Endothelial cell of umbilical vein (primary cell): ENCODE measurements at regions not wholly inside any gene's neighbourhood (a gene's known extent, or its start where the extent isn't known, plus 50 kb on each side); places are given as distances from the start of the nearest gene placed in this dataset.

ENCODE experiments used
- BruUV-seq: library from RNA; stranded (reverse); fragments of 400-500 nt; replicated peaks from 2 replicates; lab custom pipeline; 2021; lab: Mats Ljungman, UMichigan
- CTCF ChIA-PET: fragments of 300-600, 350-600 bp; sonication (Branson Sonifier 250); formaldehyde crosslinking; loops from one replicate; lab custom pipeline; 2021; ENCODE audit warnings: antibody characterized with exemption, inconsistent platforms; lab: Charles Lee
- POLR2A ChIA-PET: fragments of 300-600, 350-600 bp; sonication (Branson Sonifier 250); formaldehyde crosslinking; loops from one replicate; lab custom pipeline; 2021; ENCODE audit warnings: antibody characterized with exemption, inconsistent platforms; lab: Charles Lee
- DNase-seq: peaks from one replicate; pipeline ENCODE4 v3.0.0-alpha.2; 2011; ENCODE audit warnings: low read depth, low spot score
- FAIRE-seq: peaks from 2 replicates; lab custom pipeline; 2011; peaks lifted over from hg19 to GRCh38; lab: Jason Lieb, UNC
- H2AFZ ChIP-seq: 2 replicates; pipeline ENCODE4 v1.6.0; 2012; ENCODE audit warnings: low read depth, low read length, control low read depth, inconsistent platforms
- H3K27ac ChIP-seq: 2 replicates; pipeline ENCODE4 v1.5.1; 2011; ENCODE audit warnings: low read depth, mild to moderate bottlenecking, control low read depth, low read length, moderate library complexity; ENCODE audit not compliant: insufficient read depth
- H3K27me3 ChIP-seq, 2 experiments: 2 replicates each; pipeline versions ENCODE4 v1.6.0 to v1.6.1; 2011; ENCODE audit warnings: low read length in 2 of 2, mixed read lengths in 1 of 2; ENCODE audit not compliant: control insufficient read depth in 2 of 2, insufficient read depth in 2 of 2
- H3K36me3 ChIP-seq, 2 experiments: 2 replicates in 1 of 2; 3 replicates in 1 of 2; pipeline ENCODE4 v1.5.1; 2011; ENCODE audit warnings: low read length in 2 of 2, mild to moderate bottlenecking in 1 of 2, moderate library complexity in 1 of 2; ENCODE audit not compliant: control insufficient read depth in 2 of 2, insufficient read depth in 2 of 2; ENCODE audit errors: extremely low read depth in 1 of 2
- H3K4me1 ChIP-seq: 3 replicates; pipeline ENCODE4 v1.5.1; 2011; ENCODE audit warnings: mild to moderate bottlenecking, low read length; ENCODE audit not compliant: control insufficient read depth, insufficient read depth; ENCODE audit errors: extremely low read depth
- H3K4me2 ChIP-seq: 2 replicates; pipeline ENCODE4 v1.6.1; 2011; ENCODE audit warnings: low read length, control low read depth, mixed read lengths; ENCODE audit not compliant: insufficient read depth
- H3K4me3 ChIP-seq, 3 experiments: fragments of 200-600 bp in 1 of 3; sonication (generic), shearing (Covaris generic) in 1 of 3; replicated peaks in 1 of 3; 2 replicates each; pipeline ENCODE4 v1.5.1; 2011 to 2016; ENCODE audit warnings: control low read depth in 3 of 3, low read length in 3 of 3, mild to moderate bottlenecking in 2 of 3, inconsistent platforms in 1 of 3, low read depth in 1 of 3, moderate library complexity in 1 of 3; ENCODE audit not compliant: insufficient read depth in 1 of 3
- H3K79me2 ChIP-seq: 2 replicates; pipeline ENCODE4 v1.6.0; 2012; ENCODE audit warnings: low read length, inconsistent platforms; ENCODE audit not compliant: control insufficient read depth, insufficient read depth
- H3K9ac ChIP-seq: replicated peaks from 2 replicates; pipeline ENCODE3; 2011; ENCODE audit warnings: low read length, control low read depth; ENCODE audit not compliant: insufficient read depth; ENCODE audit errors: extremely low read depth
- H3K9me1 ChIP-seq: replicated peaks from 3 replicates; pipeline ENCODE4 v1.6.0; 2011; ENCODE audit warnings: mild to moderate bottlenecking, low read length; ENCODE audit not compliant: control insufficient read depth, insufficient read depth; ENCODE audit errors: extremely low read depth
- H3K9me3 ChIP-seq: replicated peaks from 2 replicates; pipeline ENCODE4 v1.5.1; 2012; ENCODE audit warnings: low read length, inconsistent platforms; ENCODE audit not compliant: control insufficient read depth, insufficient read depth
- H4K20me1 ChIP-seq: replicated peaks from 2 replicates; pipeline ENCODE3; 2011; ENCODE audit warnings: mild to moderate bottlenecking, low read length; ENCODE audit not compliant: control insufficient read depth, insufficient read depth; ENCODE audit errors: extremely low read depth
- EZH2 ChIP-seq: IDR thresholded peaks from 2 replicates; pipeline ENCODE4 v1.6.1; 2012; ENCODE audit warnings: borderline replicate concordance, low read depth, mild to moderate bottlenecking, moderate library complexity, low read length, inconsistent platforms; ENCODE audit not compliant: severe bottlenecking
- FOS ChIP-seq: IDR thresholded peaks from 2 replicates; pipeline ENCODE4 v1.6.1; 2011; ENCODE audit warnings: mild to moderate bottlenecking, low read length, moderate library complexity, borderline replicate concordance; ENCODE audit not compliant: insufficient read depth
- GATA2 ChIP-seq: IDR thresholded peaks from 2 replicates; pipeline ENCODE4 v1.7.0; 2011; ENCODE audit warnings: low read depth, mild to moderate bottlenecking, moderate library complexity, mixed read lengths, low read length; ENCODE audit not compliant: insufficient read length, insufficient read depth
- JUN ChIP-seq: IDR thresholded peaks from 2 replicates; pipeline ENCODE4 v1.6.1; 2011; ENCODE audit warnings: borderline replicate concordance, low read depth; ENCODE audit not compliant: insufficient read length, insufficient read depth
- MAX ChIP-seq: IDR thresholded peaks from 2 replicates; pipeline ENCODE4 v1.6.1; 2011; ENCODE audit not compliant: insufficient read depth, insufficient read length
- MYC ChIP-seq: IDR thresholded peaks from one replicate; pipeline ENCODE4 v1.6.1; 2011; ENCODE audit warnings: mild to moderate bottlenecking, low read depth, low read length
- POLR2A ChIP-seq: IDR thresholded peaks from 2 replicates; pipeline ENCODE4 v1.6.1; 2012; ENCODE audit warnings: low read depth, mild to moderate bottlenecking, control low read depth, low read length
- POLR2AphosphoS5 ChIP-seq: IDR thresholded peaks from 2 replicates; pipeline ENCODE4 v1.6.1; 2012; ENCODE audit warnings: low read depth, mild to moderate bottlenecking, control low read depth, low read length, moderate library complexity; ENCODE audit not compliant: insufficient read depth
- dilution Hi-C: fragments of 300-500 bp; cut with MboI; formaldehyde crosslinking; loops from one replicate; pipeline ENCODE4 v1.15.0; 2019; ENCODE audit warnings: low sequenced_read_pairs; ENCODE audit not compliant: extremely low pct_ligation_motif_present
- intact Hi-C: fragments of 100-400 bp; cut with micrococcal nuclease; formaldehyde crosslinking; loops from one replicate; pipeline ENCODE4 v1.10.0; 2022
- TF ChIP-seq, protein P1 (sequence below), 2 donors: IDR thresholded peaks; 1 replicate in 1 of 2; 2 replicates in 1 of 2; pipeline ENCODE4 v1.5.1; 2011; ENCODE audit warnings: low read length in 2 of 2, mild to moderate bottlenecking in 2 of 2, moderate library complexity in 2 of 2, control low read depth in 1 of 2, inconsistent platforms in 1 of 2, low read depth in 1 of 2; ENCODE audit not compliant: insufficient read depth in 1 of 2; ENCODE audit errors: extremely low read depth in 1 of 2

GRCh38 chr5:56286015-56286884 lies 53.1 kb upstream of the ANKRD55 start:
- Histone ChIP-seq H3K9ac (no peak overlapping the region), H3K9me3 (no peaks in the 10 kb centered on the region), H2AFZ (no peak overlapping the region), H3K9me1 (no peaks in the 10 kb centered on the region), H3K27me3 (no peaks in the 10 kb centered on the region), H3K36me3 (no peaks in the 10 kb centered on the region), H3K27ac (no peak overlapping the region), H4K20me1 (no peaks in the 10 kb centered on the region), H3K4me1 (peaks cover 11% of the 10 kb centered on the region), H3K4me3 (no peak overlapping the region), H3K79me2 (no peaks in the 10 kb centered on the region), H3K4me2 (no peak overlapping the region)
- ChIA-PET POLR2A (no interaction called here), CTCF (no interaction called here)
- TF ChIP-seq POLR2AphosphoS5 = no peak
- no peak for TF ChIP-seq FOS
- TF ChIP-seq, protein P1, sequence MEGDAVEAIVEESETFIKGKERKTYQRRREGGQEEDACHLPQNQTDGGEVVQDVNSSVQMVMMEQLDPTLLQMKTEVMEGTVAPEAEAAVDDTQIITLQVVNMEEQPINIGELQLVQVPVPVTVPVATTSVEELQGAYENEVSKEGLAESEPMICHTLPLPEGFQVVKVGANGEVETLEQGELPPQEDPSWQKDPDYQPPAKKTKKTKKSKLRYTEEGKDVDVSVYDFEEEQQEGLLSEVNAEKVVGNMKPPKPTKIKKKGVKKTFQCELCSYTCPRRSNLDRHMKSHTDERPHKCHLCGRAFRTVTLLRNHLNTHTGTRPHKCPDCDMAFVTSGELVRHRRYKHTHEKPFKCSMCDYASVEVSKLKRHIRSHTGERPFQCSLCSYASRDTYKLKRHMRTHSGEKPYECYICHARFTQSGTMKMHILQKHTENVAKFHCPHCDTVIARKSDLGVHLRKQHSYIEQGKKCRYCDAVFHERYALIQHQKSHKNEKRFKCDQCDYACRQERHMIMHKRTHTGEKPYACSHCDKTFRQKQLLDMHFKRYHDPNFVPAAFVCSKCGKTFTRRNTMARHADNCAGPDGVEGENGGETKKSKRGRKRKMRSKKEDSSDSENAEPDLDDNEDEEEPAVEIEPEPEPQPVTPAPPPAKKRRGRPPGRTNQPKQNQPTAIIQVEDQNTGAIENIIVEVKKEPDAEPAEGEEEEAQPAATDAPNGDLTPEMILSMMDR (IDR thresholded peaks at IDR 0.05; ENCODE audit: extremely low read depth in 1 of 2, insufficient read depth in 1 of 2, low read depth in 1 of 2, low read length in 2 of 2) = no peak
- no peak for TF ChIP-seq EZH2
- no peak for TF ChIP-seq MAX
- TF ChIP-seq MYC = no peak
- no peak for TF ChIP-seq POLR2A
- TF ChIP-seq GATA2 = no peak
- no peak for TF ChIP-seq JUN
- dilution Hi-C loops (no loop called here), intact Hi-C loops (no loop called here)
- no TSS peak for BruUV-seq
- DNase-seq (no peak), FAIRE-seq (no peak)
